Heart right ventricle (tissue), 16 donors: ENCODE measurements at regions not wholly inside any gene's neighbourhood (a gene's known extent, or its start where the extent isn't known, plus 50 kb on each side); places are given as distances from the start of the nearest gene placed in this dataset.
A peak's percentile ranks its signal among the peaks of the same experiment; 100 is the strongest.

Experiments
- ATAC-seq, 8 donors: fragments of 200-7000 bp; cut with Tn5 transposase; one replicate each; pipeline ENCODE4 v1.9.1; 2020; ENCODE audit warnings: mild to moderate bottlenecking in 8 of 8, moderate library complexity in 8 of 8, moderate number of reproducible peaks in 1 of 8
- DNase-seq, 2 donors: peaks; one replicate each; pipeline ENCODE4 v3.0.0-alpha.2; 2020
- H3K27ac ChIP-seq, 10 donors: fragments of 200-600 bp; sonication (generic) in 2 of 10; one replicate each; pipeline versions ENCODE4 v1.5.0 to v1.8.0; 2020 to 2022; ENCODE audit warnings: mild to moderate bottlenecking in 3 of 10
- H3K27me3 ChIP-seq, 7 donors: fragments of 200-600 bp; one replicate each; pipeline ENCODE4 v1.8.0; 2021 to 2022; ENCODE audit warnings: mild to moderate bottlenecking in 2 of 7
- H3K36me3 ChIP-seq, 9 donors: fragments of 200-600 bp; sonication (generic) in 1 of 9; one replicate each; pipeline versions ENCODE4 v1.5.0 to v1.8.0; 2020 to 2022; ENCODE audit warnings: mild to moderate bottlenecking in 2 of 9
- H3K4me1 ChIP-seq, 9 donors: fragments of 200-600 bp; sonication (generic) in 1 of 9; one replicate each; pipeline versions ENCODE4 v1.5.0 to v1.8.0; 2020 to 2022; ENCODE audit warnings: mild to moderate bottlenecking in 4 of 9
- H3K4me3 ChIP-seq, 10 donors: fragments of 200-600 bp; sonication (generic) in 2 of 10; one replicate each; pipeline versions ENCODE4 v1.5.0 to v1.8.0; 2020 to 2022; ENCODE audit warnings: mild to moderate bottlenecking in 7 of 10, moderate library complexity in 2 of 10
- H3K9me3 ChIP-seq, 11 donors: fragments of 200-600 bp in 10 of 11; sonication (generic) in 2 of 11; one replicate each; pipeline versions ENCODE4 v1.5.0 to v1.8.0; 2013 to 2022; ENCODE audit warnings: mild to moderate bottlenecking in 2 of 11, control low read depth in 1 of 11, moderate library complexity in 1 of 11
- WGBS, 2 donors: extraction: QIAGEN DNeasy Blood & Tissue Kit; methylation state at CpG; one replicate each; pipeline ENCODE4 v1.1.7; 2013; ENCODE audit warnings: inconsistent platforms in 1 of 2; 5-methylcytosine and 5-hydroxymethylcytosine counted together
- intact Hi-C, 10 donors: fragments of 100-400 bp; cut with DNase I; formaldehyde crosslinking; loops; one replicate each; pipeline versions ENCODE4 v1.11.1 to v1.14.2; 2022
- microRNA-seq, 2 donors: library from miRNA; unstranded; fragments of <30 nt; microRNA quantifications; one replicate each; pipeline ENCODE4 v1.2.0, GENCODE V29; 2021
- TF ChIP-seq, protein P1 (sequence below), 9 donors: fragments of 200-600 bp; sonication (generic) in 2 of 9; IDR thresholded peaks; one replicate each; pipeline versions ENCODE4 v1.5.0 to v1.8.0; 2021 to 2022; ENCODE audit warnings: antibody characterized with exemption in 9 of 9, mild to moderate bottlenecking in 5 of 9, moderate library complexity in 1 of 9
- donor health status: Arrhythmogenic right ventricular cardiomyopathy.
- donor health status: ischemic (EF 13 %, LVEDD 7.1; RV severe dilation, severe dysfunction).
- donor health status: healthy with polysubstance abuse.
- donor health status: DM: no; HTN: yes; CAD: no.
- donor health status: DM: no; HTN: no; CAD: no.
- donor health status: ischemic (EF 25% LVEDD 6.9; RV normal size, moderate dysfunction).
- donor health status: ischemic (EF 25% LVEDD 5.7; RV mildly dilated, moderate dysfunction).
- donor health status: healthy.
- donor health status: DM: yes; HTN: yes; CAD: no.
- donor health status: Ischemic cardiomyopathy.
- donor health status: ischemic (EF 35%, LVEDD 5.7; RV mildly dilated, moderate dysfunction).
- donor health status: nonischemic (EF 11% LVEDD 7.7; RV severe dilation, severe dysfunction).
- donor health status: DM: yes; HTN: yes; CAD: no.
- donor health status: PGD.
- donor health status: ischemic (EF 29% LVEDD 5.4; RV normal size, mild dysfunction).
- donor health status: nonischemic (EF 23%, LVEDD 6.1; RV moderate dilation, normal function).

DNA sequence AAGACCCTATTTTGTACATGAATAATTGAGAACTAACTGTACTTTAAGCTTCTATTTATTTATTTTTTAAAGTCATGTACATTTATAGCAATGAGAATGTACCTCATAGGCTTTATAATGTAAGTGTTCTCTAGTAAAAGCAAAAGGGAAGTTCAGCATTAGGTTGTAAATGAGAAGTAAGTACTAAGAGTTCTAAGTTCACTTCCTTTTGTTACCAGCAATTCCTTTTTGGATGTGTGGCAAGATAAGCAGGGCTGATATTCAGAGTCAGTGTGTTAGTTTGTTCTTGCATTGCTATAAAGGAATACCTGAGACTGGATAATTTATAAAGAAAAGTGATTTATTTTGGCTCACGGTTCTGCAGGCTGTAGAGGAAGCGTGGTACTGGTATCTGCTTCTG, 54.0 kb upstream of the CCN2 start:
- 73 to 86% methylated on average over 2 of the region's 2 CpGs for WGBS, 2 donors
- ATAC-seq (peak in 1 of 8 donors; percentile 17), DNase-seq (no peak)
- H3K4me1 ChIP-seq: peaks cover 0 to 6% (median under 1%) of the 10 kb centered on the region in 9 donors
- H3K9me3 ChIP-seq: peaks cover 0 to 20% (median 2%) of the 10 kb centered on the region in 11 donors
- intact Hi-C loops: no loop called here
- no peaks in the 10 kb centered on the region for H3K36me3 ChIP-seq
- no peaks in the 10 kb centered on the region for H3K27me3 ChIP-seq
- TF ChIP-seq, protein P1, sequence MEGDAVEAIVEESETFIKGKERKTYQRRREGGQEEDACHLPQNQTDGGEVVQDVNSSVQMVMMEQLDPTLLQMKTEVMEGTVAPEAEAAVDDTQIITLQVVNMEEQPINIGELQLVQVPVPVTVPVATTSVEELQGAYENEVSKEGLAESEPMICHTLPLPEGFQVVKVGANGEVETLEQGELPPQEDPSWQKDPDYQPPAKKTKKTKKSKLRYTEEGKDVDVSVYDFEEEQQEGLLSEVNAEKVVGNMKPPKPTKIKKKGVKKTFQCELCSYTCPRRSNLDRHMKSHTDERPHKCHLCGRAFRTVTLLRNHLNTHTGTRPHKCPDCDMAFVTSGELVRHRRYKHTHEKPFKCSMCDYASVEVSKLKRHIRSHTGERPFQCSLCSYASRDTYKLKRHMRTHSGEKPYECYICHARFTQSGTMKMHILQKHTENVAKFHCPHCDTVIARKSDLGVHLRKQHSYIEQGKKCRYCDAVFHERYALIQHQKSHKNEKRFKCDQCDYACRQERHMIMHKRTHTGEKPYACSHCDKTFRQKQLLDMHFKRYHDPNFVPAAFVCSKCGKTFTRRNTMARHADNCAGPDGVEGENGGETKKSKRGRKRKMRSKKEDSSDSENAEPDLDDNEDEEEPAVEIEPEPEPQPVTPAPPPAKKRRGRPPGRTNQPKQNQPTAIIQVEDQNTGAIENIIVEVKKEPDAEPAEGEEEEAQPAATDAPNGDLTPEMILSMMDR (IDR thresholded peaks at IDR 0.05): no peak
- H3K27ac ChIP-seq: no peak overlapping the region
- H3K4me3 ChIP-seq: no peak overlapping the region

DNA sequence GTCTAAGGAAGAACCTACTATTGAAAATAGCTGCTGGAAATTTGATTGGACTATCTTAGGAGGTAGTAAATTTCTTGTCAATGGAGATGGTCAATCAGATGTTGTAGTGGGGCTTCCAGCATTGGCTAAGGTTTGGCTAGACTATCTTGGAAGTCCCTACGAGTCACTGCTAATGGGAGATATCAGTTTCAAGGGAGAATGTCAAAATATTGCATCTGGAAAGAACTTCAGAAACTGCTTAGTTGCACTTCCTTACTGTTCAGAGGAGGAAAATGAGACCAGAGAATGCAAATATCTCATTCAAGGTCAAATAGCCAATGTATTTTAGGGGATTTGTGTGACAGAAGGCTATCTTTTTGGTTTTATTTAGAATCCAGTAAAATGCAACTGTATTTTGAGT, 53.5 kb upstream of the CCN2 start:
- TF ChIP-seq, protein P1 (IDR thresholded peaks at IDR 0.05): no peak
- 53 to 71% methylated on average over 1 of the region's 1 CpG for whole genome bisulfite sequencing, 2 donors
- intact Hi-C loops: no loop called here
- H3K4me1 ChIP-seq: peaks cover 0 to 11% (median 3%) of the 10 kb centered on the region in 9 donors
- peaks cover 0 to 20% (median 2%) of the 10 kb centered on the region in 11 donors for H3K9me3 ChIP-seq
- ATAC-seq: no peak
- DNase-seq: no peak
- no peaks in the 10 kb centered on the region for H3K27me3 ChIP-seq
- no peak overlapping the region for H3K4me3 ChIP-seq
- no peak overlapping the region for H3K27ac ChIP-seq
- no peaks in the 10 kb centered on the region for H3K36me3 ChIP-seq

DNA sequence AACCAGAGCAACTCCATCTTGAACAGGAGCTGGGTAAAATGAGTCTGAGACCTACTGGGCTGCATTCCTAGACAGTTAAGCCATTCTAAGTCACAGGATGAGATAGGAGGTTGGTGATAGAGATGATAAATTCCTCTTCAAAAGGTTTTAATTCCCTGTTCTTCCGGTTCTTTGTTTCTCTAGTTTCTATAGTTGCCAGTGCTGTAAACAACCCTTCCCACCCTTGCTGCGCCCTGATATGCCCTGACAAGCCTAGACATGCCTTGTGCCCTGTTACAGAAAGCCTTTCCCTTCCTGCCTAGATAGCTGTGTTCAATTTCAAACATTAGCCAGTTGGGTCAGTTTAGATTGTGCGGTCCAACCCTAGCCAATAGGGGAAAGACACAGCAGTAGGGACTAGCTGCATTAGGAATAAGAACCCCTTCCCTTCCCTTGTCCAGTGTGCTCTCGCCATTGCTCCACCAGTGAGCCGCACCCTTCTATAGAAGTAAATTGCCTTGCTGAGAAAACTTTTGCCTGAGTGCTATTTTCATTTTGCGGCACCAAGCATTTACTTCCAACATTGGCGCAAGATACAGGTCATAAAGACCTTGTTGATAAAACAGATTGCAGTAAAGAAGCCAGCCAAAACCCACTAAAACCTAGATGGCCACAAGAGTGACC, 52.5 kb upstream of the CCN2 start:
- ATAC-seq (no peak), DNase-seq (no peak)
- H3K36me3 ChIP-seq: no peaks in the 10 kb centered on the region
- TF ChIP-seq, protein P1 (IDR thresholded peaks at IDR 0.05): no peak
- no peak overlapping the region for H3K4me3 ChIP-seq
- H3K27ac ChIP-seq: no peak overlapping the region
- H3K27me3 ChIP-seq: no peaks in the 10 kb centered on the region
- intact Hi-C loops: no loop called here
- WGBS, 2 donors: 97 to 98% methylated on average over 7 of the region's 7 CpGs
- peaks cover 0 to 20% (median 11%) of the 10 kb centered on the region in 9 donors for H3K4me1 ChIP-seq
- peaks cover 0 to 20% (median 2%) of the 10 kb centered on the region in 11 donors for H3K9me3 ChIP-seq

Small RNAs in the stretch of these regions (microRNA-seq; reads per million reads assigned to microRNA genes)
- gene MIR548AJ1: 0 reads per million in 2 donors
